GM12892 (cell line): ENCODE measurements at regions not wholly inside any gene's neighbourhood (a gene's known extent, or its start where the extent isn't known, plus 50 kb on each side); places are given as distances from the start of the nearest gene placed in this dataset.

Experiments
- POLR2A ChIP-seq: IDR thresholded peaks from 2 replicates; pipeline ENCODE4 v1.6.1; 2011; ENCODE audit warnings: low read depth, low read length, control low read depth
- POLR2AphosphoS5 ChIP-seq: IDR thresholded peaks from 2 replicates; pipeline ENCODE4 v1.6.1; 2011; ENCODE audit warnings: low read depth, low read length, control low read depth
- TAF1 ChIP-seq: IDR thresholded peaks from 2 replicates; pipeline ENCODE4 v1.6.1; 2011; ENCODE audit warnings: low read depth, mild to moderate bottlenecking, control low read depth, low read length, borderline replicate concordance

DNA sequence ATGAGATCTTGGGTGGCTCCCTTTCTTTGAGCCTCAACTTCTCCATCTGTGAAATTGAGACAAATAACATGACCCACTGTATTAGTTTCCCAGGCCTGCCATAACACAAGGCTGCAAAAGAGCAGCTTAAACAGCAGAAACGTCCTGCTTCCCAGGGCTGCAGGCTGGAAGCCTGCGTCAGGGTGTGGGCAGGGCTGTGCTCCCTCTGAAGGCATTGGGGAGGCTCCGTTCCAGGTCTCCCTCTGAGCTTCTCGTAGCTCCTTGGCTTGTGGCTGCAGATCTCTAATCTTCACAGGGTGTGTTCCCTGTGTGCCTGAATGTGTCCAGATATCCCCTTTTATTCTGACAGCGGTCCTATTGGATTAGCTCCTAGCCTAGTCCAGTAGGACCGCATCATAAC, 147.1 kb downstream of the VRK1 start:
- no peak for TF ChIP-seq TAF1
- no peak for TF ChIP-seq POLR2A
- TF ChIP-seq POLR2AphosphoS5: no peak
